Rectal smooth muscle tissue (tissue), 1 donor: ENCODE measurements at regions not wholly inside any gene's neighbourhood (a gene's known extent, or its start where the extent isn't known, plus 50 kb on each side); places are given as distances from the start of the nearest gene placed in this dataset.

ENCODE experiments used
- H3K27ac ChIP-seq: one replicate; pipeline ENCODE4 v1.7.0; 2013; ENCODE audit warnings: low read depth, low read length, inconsistent platforms
- H3K27me3 ChIP-seq: one replicate; pipeline ENCODE4 v1.7.0; 2013; ENCODE audit warnings: low read length; ENCODE audit not compliant: control insufficient read depth, insufficient read depth
- H3K36me3 ChIP-seq: one replicate; pipeline ENCODE4 v1.7.0; 2013; ENCODE audit warnings: low read length; ENCODE audit not compliant: control insufficient read depth, insufficient read depth
- H3K4me1 ChIP-seq: one replicate; pipeline ENCODE4 v1.7.0; 2013; ENCODE audit warnings: low read length; ENCODE audit not compliant: control insufficient read depth, insufficient read depth
- H3K4me3 ChIP-seq: one replicate; pipeline ENCODE4 v1.7.0; 2013; ENCODE audit warnings: low read length
- H3K9ac ChIP-seq: one replicate; pipeline ENCODE4 v1.7.0; 2013; ENCODE audit warnings: low read length

GRCh38 chr2:128834880-128835252 lies 516.2 kb upstream of the HS6ST1 start:
- Histone ChIP-seq H3K36me3 (no peaks in the 10 kb centered on the region), H3K27ac (no peak overlapping the region), H3K4me3 (no peak overlapping the region), H3K27me3 (no peaks in the 10 kb centered on the region), H3K9ac (no peak overlapping the region), H3K4me1 (no peaks in the 10 kb centered on the region)

- H3K36me3 ChIP-seq, result no peaks in the 10 kb centered on the region
- no peaks in the 10 kb centered on the region for H3K27me3 ChIP-seq
- no peak overlapping the region for H3K27ac ChIP-seq
- H3K4me1 ChIP-seq, result no peaks in the 10 kb centered on the region
- H3K4me3 ChIP-seq, result no peak overlapping the region
- no peak overlapping the region for H3K9ac ChIP-seq
Measured at GRCh38 chr2:128835342-128835855, 516.7 kb upstream of the HS6ST1 start.

DNA sequence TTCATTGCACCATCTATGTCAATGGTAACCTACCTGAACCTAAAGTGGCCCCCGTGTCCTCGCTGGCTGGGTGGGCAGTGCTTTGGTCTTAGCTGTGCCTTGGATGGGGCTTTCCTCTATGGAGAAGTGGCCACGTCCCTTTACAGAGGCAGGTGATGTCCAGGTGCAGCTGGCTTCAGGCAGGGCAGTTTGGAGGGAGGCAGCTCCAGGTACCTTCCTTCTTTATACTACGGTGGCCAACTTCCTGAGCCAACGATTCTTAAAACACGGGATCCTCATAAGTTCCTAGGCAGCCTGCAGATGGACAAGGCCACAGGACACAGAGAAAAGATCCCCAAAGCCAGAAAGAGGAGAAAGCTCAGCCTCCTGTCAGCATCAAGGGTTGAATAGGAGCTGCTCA lies 517.3 kb upstream of the HS6ST1 start:
- H3K27me3 ChIP-seq, result no peaks in the 10 kb centered on the region
- H3K4me3 ChIP-seq, result no peak overlapping the region
- H3K36me3 ChIP-seq, result no peaks in the 10 kb centered on the region
- H3K9ac ChIP-seq, result no peak overlapping the region
- H3K4me1 ChIP-seq, result no peaks in the 10 kb centered on the region
- no peak overlapping the region for H3K27ac ChIP-seq

GRCh38 chr2:128836559-128837100 lies 518.0 kb upstream of the HS6ST1 start:
- H3K4me3 ChIP-seq, result no peak overlapping the region
- no peaks in the 10 kb centered on the region for H3K4me1 ChIP-seq
- H3K36me3 ChIP-seq, result no peaks in the 10 kb centered on the region
- no peak overlapping the region for H3K27ac ChIP-seq
- no peak overlapping the region for H3K9ac ChIP-seq
- H3K27me3 ChIP-seq, result no peaks in the 10 kb centered on the region

GRCh38 chr2:128838244-128838643 lies 519.6 kb upstream of the HS6ST1 start:
- Histone ChIP-seq H3K4me1 (no peaks in the 10 kb centered on the region), H3K9ac (no peak overlapping the region)

DNA sequence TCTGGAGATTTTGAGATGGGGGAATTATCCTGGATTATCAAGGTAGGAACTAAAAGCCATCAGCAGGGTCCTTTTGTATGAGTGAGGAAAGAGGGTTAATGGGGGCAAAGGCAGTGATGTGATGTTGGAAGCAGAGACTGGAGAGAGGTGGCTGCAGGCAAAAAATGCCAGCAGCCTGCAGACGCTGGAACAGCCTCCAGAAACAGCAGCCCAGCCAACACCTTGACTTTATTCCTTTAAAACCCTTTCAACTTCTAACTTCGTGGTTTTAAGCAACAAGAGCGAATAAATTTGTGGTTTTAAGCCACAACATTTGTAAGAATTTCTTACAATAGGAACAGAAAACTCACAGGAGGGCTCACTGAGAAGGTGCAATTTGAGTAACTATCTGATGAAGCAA lies 523.1 kb upstream of the HS6ST1 start:
- Histone ChIP-seq H3K4me1 (no peaks in the 10 kb centered on the region), H3K36me3 (no peaks in the 10 kb centered on the region), H3K27me3 (no peaks in the 10 kb centered on the region), H3K9ac (no peak overlapping the region), H3K4me3 (no peak overlapping the region), H3K27ac (no peak overlapping the region)

More at GRCh38 chr2:128838244-128838643, 519.6 kb upstream of the HS6ST1 start:
- no peak overlapping the region for H3K4me3 ChIP-seq
- no peaks in the 10 kb centered on the region for H3K36me3 ChIP-seq
- H3K27ac ChIP-seq, result no peak overlapping the region
- no peaks in the 10 kb centered on the region for H3K27me3 ChIP-seq

DNA sequence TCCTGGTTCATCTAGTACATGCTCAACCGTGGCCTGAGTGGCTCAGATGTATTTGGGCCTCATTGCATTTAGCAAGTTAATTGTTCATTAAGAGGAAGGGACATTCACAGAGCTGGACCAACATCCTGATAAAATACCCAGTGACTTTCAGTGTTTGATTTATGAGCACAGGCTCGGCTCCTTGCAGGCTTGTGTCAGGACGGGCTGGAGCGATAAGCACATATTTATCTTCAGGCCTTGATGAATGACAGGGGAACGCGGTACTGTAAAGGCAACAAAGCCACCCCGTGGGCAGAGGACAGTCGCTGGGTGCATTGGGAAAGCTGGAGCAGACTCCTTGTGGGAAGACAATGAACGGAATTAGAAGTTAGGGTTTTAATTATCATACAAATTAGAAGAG lies 548.6 kb upstream of the HS6ST1 start:
- no peak overlapping the region for H3K27ac ChIP-seq
- H3K27me3 ChIP-seq, result no peaks in the 10 kb centered on the region
- H3K36me3 ChIP-seq, result no peaks in the 10 kb centered on the region
- H3K4me1 ChIP-seq, result no peaks in the 10 kb centered on the region
- H3K4me3 ChIP-seq, result no peak overlapping the region
- H3K9ac ChIP-seq, result no peak overlapping the region

DNA sequence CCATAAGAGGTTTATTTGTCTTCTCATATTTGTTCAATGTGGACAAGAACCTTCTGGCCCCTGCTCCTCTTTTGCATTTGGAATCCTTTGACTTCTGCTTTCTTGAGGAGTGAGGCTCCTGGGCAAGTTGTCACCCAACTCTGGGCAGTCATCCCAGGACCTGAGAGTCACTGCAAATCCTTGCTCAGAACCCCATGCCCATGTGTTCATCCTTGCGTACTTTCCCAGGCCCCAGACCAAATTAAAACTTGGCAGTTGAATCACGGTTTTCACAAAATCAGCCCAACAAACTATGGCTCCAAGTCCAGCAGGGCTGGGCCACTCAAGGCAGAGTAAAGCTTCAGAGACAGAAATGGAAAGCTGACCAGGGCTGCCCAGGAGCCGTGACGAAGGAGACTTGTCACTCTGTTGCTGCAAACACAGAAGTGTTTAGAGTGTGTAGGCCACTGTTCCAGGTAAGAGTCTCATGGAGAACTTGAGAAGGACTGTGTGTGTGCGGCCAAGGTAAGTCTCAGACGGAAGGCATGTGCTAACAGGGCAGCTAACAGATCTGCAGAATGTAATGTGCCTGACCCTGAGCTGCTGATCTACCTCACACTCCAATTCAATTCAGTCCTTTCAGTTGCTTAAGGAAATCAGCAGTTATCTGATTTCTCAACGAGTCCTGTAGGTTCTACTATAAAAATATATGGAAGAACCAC lies 549.4 kb upstream of the HS6ST1 start:
- Histone ChIP-seq H3K36me3 (no peaks in the 10 kb centered on the region), H3K27me3 (no peaks in the 10 kb centered on the region), H3K27ac (no peak overlapping the region), H3K4me1 (no peaks in the 10 kb centered on the region), H3K4me3 (no peak overlapping the region), H3K9ac (no peak overlapping the region)

DNA sequence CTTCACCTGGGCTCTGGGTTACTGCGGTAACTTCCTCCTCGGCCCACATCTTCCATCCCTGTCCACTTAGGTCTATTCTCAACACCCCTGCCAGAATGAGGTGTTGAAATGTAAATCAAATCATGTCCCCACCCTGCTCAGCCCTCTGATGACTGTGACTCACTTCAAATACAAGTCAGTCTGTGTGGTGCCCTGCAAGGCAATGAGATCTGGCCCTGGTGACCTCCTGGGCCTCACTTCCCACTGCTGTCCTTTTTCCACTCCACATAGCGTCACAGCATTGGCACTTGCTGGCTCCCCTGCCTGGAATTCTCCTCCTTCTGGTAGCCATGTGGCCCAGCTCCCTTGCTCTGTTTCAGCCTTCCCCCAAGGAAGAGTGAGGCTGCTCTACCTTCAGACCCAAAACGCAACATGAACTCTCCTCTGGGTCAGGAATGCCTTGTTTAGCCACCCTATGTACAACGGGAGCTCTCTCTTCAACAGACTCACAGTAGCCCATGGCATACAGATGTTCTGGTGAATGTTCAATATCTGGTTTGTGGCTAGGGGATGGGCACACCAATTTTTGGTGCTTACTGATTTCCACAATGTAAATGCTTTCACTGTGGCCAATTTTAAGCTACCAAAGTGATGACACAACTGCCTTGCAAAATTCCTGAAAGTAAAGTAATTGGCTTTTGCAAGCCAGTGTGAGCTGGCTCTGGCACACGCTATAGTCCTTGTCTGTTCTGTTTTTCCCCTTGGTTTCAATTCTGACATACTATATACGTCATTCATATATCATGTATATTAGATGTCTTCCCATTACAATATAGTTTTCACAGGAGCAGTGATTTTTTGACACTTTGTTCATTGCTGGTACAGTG lies 550.3 kb upstream of the HS6ST1 start:
- Histone ChIP-seq H3K27ac (no peak overlapping the region), H3K36me3 (no peaks in the 10 kb centered on the region), H3K4me1 (no peaks in the 10 kb centered on the region), H3K27me3 (no peaks in the 10 kb centered on the region), H3K9ac (no peak overlapping the region), H3K4me3 (no peak overlapping the region)

- H3K27me3 ChIP-seq, result no peaks in the 10 kb centered on the region
Measured at GRCh38 chr2:128874608-128875007, 555.9 kb upstream of the HS6ST1 start.

GRCh38 chr2:128876986-128877983 lies 558.6 kb upstream of the HS6ST1 start:
- Histone ChIP-seq H3K36me3 (no peaks in the 10 kb centered on the region), H3K4me1 (no peaks in the 10 kb centered on the region), H3K27ac (no peak overlapping the region), H3K9ac (no peak overlapping the region), H3K27me3 (no peaks in the 10 kb centered on the region), H3K4me3 (no peak overlapping the region)

More at GRCh38 chr2:128874608-128875007, 555.9 kb upstream of the HS6ST1 start:
- Histone ChIP-seq H3K9ac (no peak overlapping the region), H3K4me1 (no peaks in the 10 kb centered on the region), H3K36me3 (no peaks in the 10 kb centered on the region), H3K4me3 (no peak overlapping the region), H3K27ac (no peak overlapping the region)

GRCh38 chr2:128879161-128879560 lies 560.5 kb upstream of the HS6ST1 start:
- H3K36me3 ChIP-seq, result no peaks in the 10 kb centered on the region
- H3K9ac ChIP-seq, result no peak overlapping the region
- H3K4me3 ChIP-seq, result no peak overlapping the region
- H3K4me1 ChIP-seq, result no peaks in the 10 kb centered on the region
- no peak overlapping the region for H3K27ac ChIP-seq
- H3K27me3 ChIP-seq, result no peaks in the 10 kb centered on the region
